Spleen (tissue), 11 donors: ENCODE measurements at regions not wholly inside any gene's neighbourhood (a gene's known extent, or its start where the extent isn't known, plus 50 kb on each side); places are given as distances from the start of the nearest gene placed in this dataset.

ENCODE experiments used
- DNase-seq: peaks from one replicate; pipeline ENCODE4 v3.0.0-alpha.2; 2020
- H3K27ac ChIP-seq, 8 donors: fragments of 200-600 bp; sonication (generic) in 7 of 8; 1 replicate in 4 of 8; 2 replicates in 4 of 8; pipeline versions ENCODE4 v1.5.0 to v1.8.0; 2016 to 2021; ENCODE audit warnings: inconsistent platforms in 4 of 8, mild to moderate bottlenecking in 4 of 8, moderate library complexity in 1 of 8
- H3K27me3 ChIP-seq, 7 donors: fragments of 200-600 bp; sonication (generic) in 6 of 7; replicated peaks in 1 of 7; 1 replicate in 4 of 7; 2 replicates in 3 of 7; pipeline versions ENCODE4 v1.5.0 to v1.8.0; 2016 to 2021; ENCODE audit warnings: inconsistent platforms in 3 of 7, mild to moderate bottlenecking in 1 of 7
- H3K36me3 ChIP-seq, 6 donors: fragments of 200-600 bp; sonication (generic) in 5 of 6; 1 replicate in 4 of 6; 2 replicates in 2 of 6; pipeline versions ENCODE4 v1.5.0 to v1.8.0; 2016 to 2021; ENCODE audit warnings: inconsistent platforms in 2 of 6
- H3K4me1 ChIP-seq, 6 donors: fragments of 200-600 bp; sonication (generic) in 5 of 6; 1 replicate in 3 of 6; 2 replicates in 3 of 6; pipeline versions ENCODE4 v1.5.0 to v1.8.0; 2016 to 2021; ENCODE audit warnings: inconsistent platforms in 3 of 6
- H3K4me3 ChIP-seq, 8 donors: fragments of 200-600 bp; sonication (generic) in 7 of 8; 1 replicate in 4 of 8; 2 replicates in 4 of 8; pipeline versions ENCODE4 v1.5.0 to v1.8.0; 2016 to 2021; ENCODE audit warnings: inconsistent platforms in 4 of 8, mild to moderate bottlenecking in 4 of 8, moderate library complexity in 2 of 8
- H3K9me3 ChIP-seq, 8 donors: fragments of 200-600 bp; sonication (generic) in 7 of 8; 1 replicate in 4 of 8; 2 replicates in 4 of 8; pipeline versions ENCODE4 v1.5.0 to v1.8.0; 2016 to 2021; ENCODE audit warnings: inconsistent platforms in 4 of 8
- POLR2A ChIP-seq, 3 donors: fragments of 450-650 bp; IDR thresholded peaks; one replicate each; pipeline ENCODE4 v1.5.1; 2017; ENCODE audit warnings: antibody characterized with exemption in 3 of 3, mild to moderate bottlenecking in 1 of 3
- POLR2AphosphoS5 ChIP-seq, 3 donors: sonication (generic); formaldehyde crosslinking; IDR thresholded peaks; one replicate each; pipeline ENCODE4 v1.5.1; 2017; ENCODE audit warnings: antibody characterized with exemption in 3 of 3
- WGBS, 5 donors: extraction: QIAGEN DNeasy Blood & Tissue Kit in 3 of 5; methylation state at CpG; one replicate each; pipeline versions ENCODE4 v1.1.5 to v1.1.7; 2013 to 2018; 5-methylcytosine and 5-hydroxymethylcytosine counted together
- intact Hi-C: fragments of 100-400 bp; cut with DNase I; formaldehyde crosslinking; loops from one replicate; pipeline ENCODE4 v1.15.0; 2023; ENCODE audit warnings: low total_unique reads
- TF ChIP-seq, protein P1 (sequence below), 11 experiments: fragments of 200-600 bp in 7 of 11; fragments of 450-650 bp in 4 of 11; sonication (generic) in 4 of 11; IDR thresholded peaks in 8 of 11; conservative IDR thresholded peaks in 3 of 11; 1 replicate in 7 of 11; 2 replicates in 4 of 11; pipeline versions ENCODE4 v1.4.0 to v1.8.0; 2016 to 2021; ENCODE audit warnings: antibody characterized with exemption in 11 of 11, inconsistent platforms in 4 of 11, mild to moderate bottlenecking in 1 of 11
- donor health status: healthy with polysubstance abuse.
- donor health status: DM: no; HTN: no; CAD: no; lungs with moderate emphysema.
- donor health status: DM: no; HTN: no; CAD: no.
- donor health status: Bipolar disorder and iron deficiency.
- donor health status: healthy.
- donor health status: DM: no; HTN: no; CAD: no.
- donor health status: DM: yes; HTN: yes; CAD: no.

- TF ChIP-seq POLR2AphosphoS5 (IDR thresholded peaks at IDR 0.05), result no peak
- TF ChIP-seq, protein P1, sequence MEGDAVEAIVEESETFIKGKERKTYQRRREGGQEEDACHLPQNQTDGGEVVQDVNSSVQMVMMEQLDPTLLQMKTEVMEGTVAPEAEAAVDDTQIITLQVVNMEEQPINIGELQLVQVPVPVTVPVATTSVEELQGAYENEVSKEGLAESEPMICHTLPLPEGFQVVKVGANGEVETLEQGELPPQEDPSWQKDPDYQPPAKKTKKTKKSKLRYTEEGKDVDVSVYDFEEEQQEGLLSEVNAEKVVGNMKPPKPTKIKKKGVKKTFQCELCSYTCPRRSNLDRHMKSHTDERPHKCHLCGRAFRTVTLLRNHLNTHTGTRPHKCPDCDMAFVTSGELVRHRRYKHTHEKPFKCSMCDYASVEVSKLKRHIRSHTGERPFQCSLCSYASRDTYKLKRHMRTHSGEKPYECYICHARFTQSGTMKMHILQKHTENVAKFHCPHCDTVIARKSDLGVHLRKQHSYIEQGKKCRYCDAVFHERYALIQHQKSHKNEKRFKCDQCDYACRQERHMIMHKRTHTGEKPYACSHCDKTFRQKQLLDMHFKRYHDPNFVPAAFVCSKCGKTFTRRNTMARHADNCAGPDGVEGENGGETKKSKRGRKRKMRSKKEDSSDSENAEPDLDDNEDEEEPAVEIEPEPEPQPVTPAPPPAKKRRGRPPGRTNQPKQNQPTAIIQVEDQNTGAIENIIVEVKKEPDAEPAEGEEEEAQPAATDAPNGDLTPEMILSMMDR (IDR thresholded peaks at IDR 0.05 in 8 of 11, conservative IDR thresholded peaks at IDR 0.05 in 3 of 11), result no peak
- TF ChIP-seq POLR2A (IDR thresholded peaks at IDR 0.05), result no peak
- Histone ChIP-seq H3K4me3 (no peak overlapping the region), H3K36me3 (no peaks in the 10 kb centered on the region), H3K4me1 (no peaks in the 10 kb centered on the region), H3K9me3 (peaks cover 0 to 2% (median 0%) of the 10 kb centered on the region in 8 donors), H3K27me3 (peaks cover 0 to 40% (median 0%) of the 10 kb centered on the region in 7 donors), H3K27ac (no peak overlapping the region)
- DNase-seq, result peak; percentile 32
- intact Hi-C loops, result no loop called here
- 60 to 75% (median 70%) methylated on average over 15 to 16 of the region's 16 CpGs for WGBS, 5 donors
Measured at GRCh38 chr11:134753771-134754520, 341.9 kb upstream of the B3GAT1 start.

DNA sequence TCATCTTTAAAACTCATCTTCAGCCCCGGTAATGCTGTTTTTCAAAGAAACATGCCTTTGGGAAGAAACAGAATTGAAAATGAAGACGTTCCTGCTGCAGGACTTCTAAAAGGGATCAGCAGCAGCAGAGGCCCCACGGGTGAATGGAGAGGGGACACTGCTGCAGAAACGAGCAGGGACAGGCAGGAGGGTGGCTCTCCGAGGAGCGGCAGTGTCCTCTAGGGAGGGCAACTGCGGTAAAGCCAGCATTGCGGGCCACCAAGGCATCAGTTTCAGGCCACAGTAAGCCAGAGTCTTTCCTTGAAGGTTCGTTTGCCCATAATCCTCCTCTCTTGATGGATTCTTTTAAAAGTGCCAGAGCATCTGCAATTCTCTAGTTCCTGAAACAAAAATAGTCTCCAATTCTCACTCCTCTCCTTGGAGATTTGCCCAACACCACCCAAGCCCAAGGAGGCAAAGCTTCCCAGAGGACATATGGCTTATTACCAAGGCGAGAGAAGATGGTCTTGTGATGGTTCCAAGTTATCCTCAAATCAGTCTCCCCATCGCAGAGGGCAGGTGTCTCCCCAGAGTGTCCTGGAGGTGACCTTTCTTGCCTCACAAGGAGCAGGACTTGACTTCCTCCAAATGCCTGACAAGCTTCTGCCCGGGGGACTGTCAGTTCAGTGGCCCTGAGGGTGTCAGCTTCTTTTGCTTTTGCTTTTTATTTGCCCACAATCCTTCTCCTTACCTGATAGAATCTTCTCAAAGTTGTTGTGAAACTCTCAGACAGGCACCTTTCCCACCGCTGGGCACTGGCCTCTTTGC, 341.1 kb upstream of the B3GAT1 start:
- 71 to 81% (median 75%) methylated on average over 13 of the region's 13 CpGs for WGBS, 5 donors
- H3K4me3 ChIP-seq, result no peak overlapping the region
- H3K27ac ChIP-seq, result no peak overlapping the region
- no peak for TF ChIP-seq POLR2A (IDR thresholded peaks at IDR 0.05)
- TF ChIP-seq, protein P1 (IDR thresholded peaks at IDR 0.05 in 8 of 11, conservative IDR thresholded peaks at IDR 0.05 in 3 of 11), result no peak
- peaks cover 0 to 46% (median 0%) of the 10 kb centered on the region in 7 donors for H3K27me3 ChIP-seq
- no peaks in the 10 kb centered on the region for H3K4me1 ChIP-seq
- peaks cover 0 to 10% (median 0%) of the 10 kb centered on the region in 8 donors for H3K9me3 ChIP-seq
- intact Hi-C loops, result no loop called here
- no peaks in the 10 kb centered on the region for H3K36me3 ChIP-seq
- no peak for DNase-seq

- peaks cover 0 to 16% (median 0%) of the 10 kb centered on the region in 8 donors for H3K9me3 ChIP-seq
- no peak for DNase-seq
- no peaks in the 10 kb centered on the region for H3K4me1 ChIP-seq
- no peak overlapping the region for H3K4me3 ChIP-seq
- H3K27ac ChIP-seq, result no peak overlapping the region
- intact Hi-C loops, result no loop called here
- H3K27me3 ChIP-seq, result peaks cover 0 to 51% (median 0%) of the 10 kb centered on the region in 7 donors
- TF ChIP-seq POLR2A (IDR thresholded peaks at IDR 0.05), result no peak
- 78 to 92% (median 82%) methylated on average over 6 of the region's 6 CpGs for WGBS, 5 donors
- no peaks in the 10 kb centered on the region for H3K36me3 ChIP-seq
Measured at GRCh38 chr11:134752526-134752925, 340.5 kb upstream of the B3GAT1 start.

- Histone ChIP-seq H3K27ac (no peak overlapping the region), H3K27me3 (peaks cover 0 to 51% (median 0%) of the 10 kb centered on the region in 7 donors), H3K4me1 (no peaks in the 10 kb centered on the region), H3K4me3 (no peak overlapping the region), H3K36me3 (no peaks in the 10 kb centered on the region), H3K9me3 (peaks cover 0 to 18% (median 2%) of the 10 kb centered on the region in 8 donors)
- TF ChIP-seq POLR2A (IDR thresholded peaks at IDR 0.05), result no peak
- TF ChIP-seq, protein P1 (IDR thresholded peaks at IDR 0.05 in 8 of 11, conservative IDR thresholded peaks at IDR 0.05 in 3 of 11), result no peak
- TF ChIP-seq POLR2AphosphoS5 (IDR thresholded peaks at IDR 0.05), result no peak
- intact Hi-C loops, result no loop called here
- WGBS, 5 donors, result 86 to 92% (median 89%) methylated on average over 6 of the region's 6 CpGs
- peak; percentile 7 for DNase-seq
Measured at GRCh38 chr11:134751766-134752165, 339.7 kb upstream of the B3GAT1 start.
